Testis (tissue), 2 donors: ENCODE measurements at regions not wholly inside any gene's neighbourhood (a gene's known extent, or its start where the extent isn't known, plus 50 kb on each side); places are given as distances from the start of the nearest gene placed in this dataset.

ENCODE experiments used
- DNase-seq: peaks from one replicate; pipeline ENCODE4 v3.0.0-alpha.2; 2019
- H3K27ac ChIP-seq, 2 donors: fragments of 200-600 bp; sonication (generic); one replicate each; pipeline ENCODE4 v1.5.1; 2019
- H3K27me3 ChIP-seq: fragments of 200-600 bp; sonication (generic); one replicate; pipeline ENCODE4 v1.5.1; 2019
- H3K36me3 ChIP-seq: fragments of 200-600 bp; sonication (generic); one replicate; pipeline ENCODE4 v1.5.1; 2017; ENCODE audit warnings: low read depth; ENCODE audit errors: missing control alignments
- H3K4me1 ChIP-seq: fragments of 200-600 bp; sonication (generic); one replicate; pipeline ENCODE4 v1.5.1; 2019
- H3K4me3 ChIP-seq, 2 donors: fragments of 200-600 bp; sonication (generic); one replicate each; pipeline ENCODE4 v1.5.1; 2017 to 2019
- H3K9me3 ChIP-seq: fragments of 200-600 bp; sonication (generic); one replicate; pipeline ENCODE4 v1.5.1; 2017
- CTCF ChIP-seq, 3 experiments: fragments of 450-650 bp in 2 of 3; fragments of 200-600 bp in 1 of 3; sonication (generic) in 1 of 3; IDR thresholded peaks; one replicate each; pipeline ENCODE4 v1.5.1; 2016 to 2019; ENCODE audit warnings: antibody characterized with exemption in 3 of 3, mild to moderate bottlenecking in 2 of 3, moderate library complexity in 1 of 3
- POLR2A ChIP-seq: fragments of 450-650 bp; IDR thresholded peaks from one replicate; pipeline ENCODE4 v1.6.1; 2017; ENCODE audit warnings: antibody characterized with exemption, mild to moderate bottlenecking, moderate library complexity
- WGBS, 2 donors: methylation state at CpG; one replicate each; pipeline ENCODE4 v1.1.5; 2018; 5-methylcytosine and 5-hydroxymethylcytosine counted together
- intact Hi-C: fragments of 100-400 bp; cut with DNase I; formaldehyde crosslinking; loops from one replicate; pipeline ENCODE4 v1.15.1; 2023; ENCODE audit warnings: low total_unique reads

- Histone ChIP-seq H3K36me3 (no peaks in the 10 kb centered on the region), H3K4me1 (no peaks in the 10 kb centered on the region)
Observed at GRCh38 chr5:117434254-117434653, 859.6 kb upstream of the SEMA6A start.

GRCh38 chr5:117433818-117434217 is 859.2 kb upstream of the SEMA6A start:
- H3K27ac ChIP-seq, result no peak overlapping the region
- TF ChIP-seq CTCF (IDR thresholded peaks at IDR 0.05) (no peak), POLR2A (no peak)
- H3K4me3 ChIP-seq, result no peak overlapping the region
- DNase-seq, result no peak
- no peaks in the 10 kb centered on the region for H3K36me3 ChIP-seq
- H3K4me1 ChIP-seq, result no peaks in the 10 kb centered on the region
- no peaks in the 10 kb centered on the region for H3K9me3 ChIP-seq
- H3K27me3 ChIP-seq, result no peaks in the 10 kb centered on the region
- 77% methylated on average over 1 of the region's 1 CpG for WGBS, 2 donors
- intact Hi-C loops, result no loop called here

More at GRCh38 chr5:117434254-117434653, 859.6 kb upstream of the SEMA6A start:
- no peak for DNase-seq
- TF ChIP-seq CTCF (IDR thresholded peaks at IDR 0.05) (no peak), POLR2A (no peak)
- Histone ChIP-seq H3K9me3 (no peaks in the 10 kb centered on the region), H3K27me3 (no peaks in the 10 kb centered on the region), H3K27ac (no peak overlapping the region), H3K4me3 (no peak overlapping the region)
- intact Hi-C loops, result no loop called here

- H3K27ac ChIP-seq, result no peak overlapping the region
- no peaks in the 10 kb centered on the region for H3K36me3 ChIP-seq
- H3K4me3 ChIP-seq, result no peak overlapping the region
- DNase-seq, result no peak
- WGBS, 2 donors, result 62 to 64% methylated on average over 3 of the region's 3 CpGs
- H3K27me3 ChIP-seq, result no peaks in the 10 kb centered on the region
- TF ChIP-seq POLR2A, result no peak
- TF ChIP-seq CTCF (IDR thresholded peaks at IDR 0.05), result no peak
- intact Hi-C loops, result no loop called here
- H3K4me1 ChIP-seq, result no peaks in the 10 kb centered on the region
- no peaks in the 10 kb centered on the region for H3K9me3 ChIP-seq
Observed at GRCh38 chr5:117431091-117431490, 856.5 kb upstream of the SEMA6A start.

- intact Hi-C loops, result no loop called here
Observed at GRCh38 chr5:117425163-117425562, 850.5 kb upstream of the SEMA6A start.

More at GRCh38 chr5:117425163-117425562, 850.5 kb upstream of the SEMA6A start:
- 71 to 84% methylated on average over 3 of the region's 3 CpGs for WGBS, 2 donors
- H3K4me1 ChIP-seq, result no peaks in the 10 kb centered on the region
- TF ChIP-seq POLR2A (no peak), CTCF (IDR thresholded peaks at IDR 0.05) (no peak)
- H3K27ac ChIP-seq, result no peak overlapping the region
- H3K36me3 ChIP-seq, result no peaks in the 10 kb centered on the region
- no peaks in the 10 kb centered on the region for H3K9me3 ChIP-seq
- H3K27me3 ChIP-seq, result no peaks in the 10 kb centered on the region
- H3K4me3 ChIP-seq, result no peak overlapping the region
- DNase-seq, result no peak
